Osteoblast (primary cell): ENCODE measurements at regions not wholly inside any gene's neighbourhood (a gene's known extent, or its start where the extent isn't known, plus 50 kb on each side); places are given as distances from the start of the nearest gene placed in this dataset.

Experiments used
- DNase-seq: peaks from one replicate; pipeline ENCODE4 v3.0.0; 2011; ENCODE audit warnings: low spot score, mixed read lengths; ENCODE audit not compliant: insufficient read length; ENCODE audit errors: missing footprints
- H2AFZ ChIP-seq: 2 replicates; pipeline ENCODE4 v1.6.0; 2011; ENCODE audit warnings: mild to moderate bottlenecking, low read length
- H3K27ac ChIP-seq: 2 replicates; pipeline ENCODE4 v1.5.1; 2011; ENCODE audit warnings: mild to moderate bottlenecking, low read depth, low read length, moderate library complexity
- H3K27me3 ChIP-seq: 2 replicates; pipeline ENCODE4 v1.6.0; 2012; ENCODE audit warnings: mild to moderate bottlenecking, control low read depth, inconsistent platforms, low read length, moderate library complexity; ENCODE audit not compliant: insufficient read depth
- H3K36me3 ChIP-seq: 2 replicates; pipeline ENCODE4 v1.5.1; 2011; ENCODE audit warnings: mild to moderate bottlenecking, low read length, control low read depth, moderate library complexity; ENCODE audit not compliant: insufficient read depth
- H3K4me1 ChIP-seq: 2 replicates; pipeline ENCODE4 v1.5.1; 2011; ENCODE audit warnings: mild to moderate bottlenecking, low read length, control low read depth, moderate library complexity; ENCODE audit not compliant: insufficient read depth
- H3K4me2 ChIP-seq: 2 replicates; pipeline ENCODE4 v1.6.0; 2011; ENCODE audit warnings: mild to moderate bottlenecking, low read length; ENCODE audit not compliant: insufficient read depth
- H3K4me3 ChIP-seq: fragments of 200-600 bp; sonication (generic); 3 replicates; pipeline ENCODE4 v1.5.1; 2012; ENCODE audit warnings: mild to moderate bottlenecking, low read length, inconsistent platforms; ENCODE audit not compliant: insufficient read depth
- H3K79me2 ChIP-seq: 2 replicates; pipeline ENCODE4 v1.6.0; 2012; ENCODE audit warnings: mild to moderate bottlenecking, low read length, control low read depth, inconsistent platforms; ENCODE audit not compliant: insufficient read depth
- H3K9me3 ChIP-seq: 2 replicates; pipeline ENCODE4 v1.5.1; 2011; ENCODE audit warnings: low read depth, low read length, control low read depth
- H4K20me1 ChIP-seq: 2 replicates; pipeline ENCODE4 v1.6.0; 2012; ENCODE audit warnings: mild to moderate bottlenecking, low read length, control low read depth; ENCODE audit not compliant: insufficient read depth
- TF ChIP-seq, protein P1 (sequence below): IDR thresholded peaks from 2 replicates; pipeline ENCODE4 v1.5.1; 2011; ENCODE audit warnings: mild to moderate bottlenecking, low read depth, low read length, moderate library complexity; ENCODE audit errors: extremely low read depth

DNA sequence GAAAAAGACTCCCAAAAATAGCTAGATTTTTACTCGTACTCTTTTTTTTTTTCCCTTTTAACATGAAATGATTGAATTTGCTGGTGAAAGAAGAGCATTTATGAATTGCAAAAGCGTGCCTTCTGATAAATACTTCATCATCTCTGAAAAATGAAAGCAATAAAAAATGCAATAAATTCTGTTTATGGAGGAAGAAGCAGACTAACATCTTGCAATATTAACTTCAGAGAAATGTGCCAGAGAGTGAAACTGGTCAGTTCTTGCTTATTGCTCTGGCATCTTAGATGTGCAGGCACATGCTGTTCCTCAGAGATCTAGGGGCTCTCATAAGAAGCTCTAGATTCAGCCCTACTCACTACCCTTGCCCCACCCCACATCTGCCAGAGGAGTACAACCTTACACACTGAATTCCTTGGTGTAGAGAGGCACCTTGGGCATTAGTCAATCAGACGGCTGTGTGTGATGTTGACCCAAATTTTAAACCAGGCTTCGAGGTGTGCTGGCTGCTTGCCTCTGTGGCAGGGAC lies 891.1 kb upstream of the GHITM start:
- Histone ChIP-seq H3K4me1 (no peaks in the 10 kb centered on the region), H4K20me1 (no peaks in the 10 kb centered on the region), H3K27ac (no peak overlapping the region), H3K4me3 (no peak overlapping the region), H3K36me3 (no peaks in the 10 kb centered on the region), H3K79me2 (no peaks in the 10 kb centered on the region), H3K27me3 (no peaks in the 10 kb centered on the region), H3K9me3 (no peaks in the 10 kb centered on the region), H3K4me2 (no peak overlapping the region), H2AFZ (no peak overlapping the region)
- TF ChIP-seq, protein P1, sequence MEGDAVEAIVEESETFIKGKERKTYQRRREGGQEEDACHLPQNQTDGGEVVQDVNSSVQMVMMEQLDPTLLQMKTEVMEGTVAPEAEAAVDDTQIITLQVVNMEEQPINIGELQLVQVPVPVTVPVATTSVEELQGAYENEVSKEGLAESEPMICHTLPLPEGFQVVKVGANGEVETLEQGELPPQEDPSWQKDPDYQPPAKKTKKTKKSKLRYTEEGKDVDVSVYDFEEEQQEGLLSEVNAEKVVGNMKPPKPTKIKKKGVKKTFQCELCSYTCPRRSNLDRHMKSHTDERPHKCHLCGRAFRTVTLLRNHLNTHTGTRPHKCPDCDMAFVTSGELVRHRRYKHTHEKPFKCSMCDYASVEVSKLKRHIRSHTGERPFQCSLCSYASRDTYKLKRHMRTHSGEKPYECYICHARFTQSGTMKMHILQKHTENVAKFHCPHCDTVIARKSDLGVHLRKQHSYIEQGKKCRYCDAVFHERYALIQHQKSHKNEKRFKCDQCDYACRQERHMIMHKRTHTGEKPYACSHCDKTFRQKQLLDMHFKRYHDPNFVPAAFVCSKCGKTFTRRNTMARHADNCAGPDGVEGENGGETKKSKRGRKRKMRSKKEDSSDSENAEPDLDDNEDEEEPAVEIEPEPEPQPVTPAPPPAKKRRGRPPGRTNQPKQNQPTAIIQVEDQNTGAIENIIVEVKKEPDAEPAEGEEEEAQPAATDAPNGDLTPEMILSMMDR: no peak
- DNase-seq: no peak

DNA sequence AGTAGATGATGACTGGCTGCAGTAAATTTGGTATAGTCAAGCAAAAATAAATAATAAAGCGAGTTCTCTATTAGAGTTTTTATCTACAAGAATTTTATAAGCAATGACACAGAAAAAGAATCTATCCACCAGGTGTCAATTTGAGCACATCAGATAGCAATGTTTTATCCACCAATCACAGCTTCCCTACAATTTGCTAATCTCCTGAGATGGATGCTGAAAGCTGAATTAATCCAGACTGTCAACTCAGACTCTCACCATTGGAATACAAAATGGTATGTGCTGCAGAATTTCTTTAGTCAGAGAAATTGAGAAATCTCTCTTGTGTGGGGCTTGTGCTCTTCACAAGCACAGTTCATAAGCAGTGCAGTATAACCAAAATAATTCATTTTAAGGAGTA lies 888.9 kb upstream of the GHITM start:
- Histone ChIP-seq H3K27ac (no peak overlapping the region), H3K79me2 (no peaks in the 10 kb centered on the region), H3K27me3 (no peaks in the 10 kb centered on the region), H2AFZ (no peak overlapping the region), H3K4me2 (no peak overlapping the region), H3K4me3 (no peak overlapping the region), H4K20me1 (no peaks in the 10 kb centered on the region), H3K36me3 (no peaks in the 10 kb centered on the region), H3K4me1 (no peaks in the 10 kb centered on the region), H3K9me3 (peaks cover 6% of the 10 kb centered on the region)
- no peak for DNase-seq
- TF ChIP-seq, protein P1: no peak

DNA sequence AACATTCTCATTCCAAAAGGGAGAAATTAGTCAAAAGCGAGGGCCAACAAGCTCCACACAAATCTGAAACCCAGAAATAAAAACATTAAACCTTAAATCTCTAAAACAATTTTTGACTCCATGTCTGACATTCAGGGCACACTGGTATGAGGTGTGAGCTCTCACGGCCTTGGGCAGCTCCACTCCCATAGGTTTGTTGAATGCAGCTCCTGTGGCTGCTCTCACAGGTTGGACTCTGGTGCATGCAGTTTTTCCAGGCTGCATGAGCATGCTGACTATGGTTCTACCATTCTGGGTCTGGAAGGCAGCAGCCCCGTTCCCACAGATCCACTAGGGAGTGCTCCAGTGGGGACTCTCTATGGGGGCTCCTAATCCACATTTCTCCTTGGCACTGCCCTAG lies 887.1 kb upstream of the GHITM start:
- Histone ChIP-seq H3K27ac (no peak overlapping the region), H2AFZ (no peak overlapping the region), H3K9me3 (peaks cover 6% of the 10 kb centered on the region), H3K4me1 (no peaks in the 10 kb centered on the region), H3K79me2 (no peaks in the 10 kb centered on the region), H3K4me2 (no peak overlapping the region), H3K36me3 (no peaks in the 10 kb centered on the region), H3K27me3 (no peaks in the 10 kb centered on the region), H3K4me3 (no peak overlapping the region), H4K20me1 (no peaks in the 10 kb centered on the region)
- TF ChIP-seq, protein P1: no peak
- DNase-seq: no peak

DNA sequence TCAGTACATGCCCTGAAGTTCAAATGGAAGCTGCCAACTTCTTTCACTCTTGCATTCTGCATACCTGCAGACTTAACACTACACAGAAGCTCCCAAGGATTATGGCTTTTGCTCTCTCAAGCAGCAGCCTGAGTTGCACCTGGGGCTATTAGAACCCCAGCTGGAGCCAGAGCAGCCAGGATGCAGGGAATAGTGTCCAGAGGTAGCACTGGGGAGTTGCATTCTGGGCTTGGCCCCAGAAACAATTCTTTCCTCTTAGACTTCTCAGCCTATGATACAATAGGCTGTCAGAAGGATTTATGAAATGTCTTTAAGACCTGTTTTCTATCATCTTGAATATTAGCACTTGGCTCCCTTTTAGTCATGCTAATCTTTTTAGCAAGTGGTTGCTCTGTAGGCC lies 886.7 kb upstream of the GHITM start:
- no peaks in the 10 kb centered on the region for H3K79me2 ChIP-seq
- H3K9me3 ChIP-seq: peaks cover 6% of the 10 kb centered on the region
- no peak overlapping the region for H3K4me3 ChIP-seq
- TF ChIP-seq, protein P1: no peak
- no peaks in the 10 kb centered on the region for H3K27me3 ChIP-seq
- no peak overlapping the region for H2AFZ ChIP-seq
- no peak overlapping the region for H3K4me2 ChIP-seq
- no peak overlapping the region for H3K27ac ChIP-seq
- H4K20me1 ChIP-seq: no peaks in the 10 kb centered on the region
- no peaks in the 10 kb centered on the region for H3K36me3 ChIP-seq
- H3K4me1 ChIP-seq: no peaks in the 10 kb centered on the region
- DNase-seq: peak; percentile 8
